K562 (cell line): ENCODE measurements at regions not wholly inside any gene's neighbourhood (a gene's known extent, or its start where the extent isn't known, plus 50 kb on each side); places are given as distances from the start of the nearest gene placed in this dataset.

Experiments
- EP300 ChIP-seq: IDR thresholded peaks from 2 replicates; pipeline ENCODE4 v1.6.1; 2012; ENCODE audit warnings: low read length, improper control_type of control experiment
- HDAC2 ChIP-seq: fragments of 450-650 bp; IDR thresholded peaks from 2 replicates; pipeline ENCODE4 v1.6.1; 2016; ENCODE audit warnings: mild to moderate bottlenecking
- NRF1 ChIP-seq, 2 experiments: fragments of 450-650 bp; IDR thresholded peaks in 1 of 2; conservative IDR thresholded peaks in 1 of 2; 2 replicates each; pipeline ENCODE4 v1.6.1; 2014; ENCODE audit warnings: mild to moderate bottlenecking in 2 of 2
- SIN3B ChIP-seq: fragments of 450-650 bp; IDR thresholded peaks from 2 replicates; pipeline ENCODE4 v1.6.1; 2017; ENCODE audit warnings: low read depth, mild to moderate bottlenecking, moderate library complexity
- ZNF124 ChIP-seq: sonication (generic); formaldehyde crosslinking; IDR thresholded peaks from 2 replicates; pipeline ENCODE4 v1.8.1; 2022; ENCODE audit warnings: missing genetic modification reagents
- TF ChIP-seq, protein P1 (sequence below): IDR thresholded peaks from 2 replicates; pipeline ENCODE4 v1.6.1; 2014; ENCODE audit warnings: antibody characterized with exemption

DNA sequence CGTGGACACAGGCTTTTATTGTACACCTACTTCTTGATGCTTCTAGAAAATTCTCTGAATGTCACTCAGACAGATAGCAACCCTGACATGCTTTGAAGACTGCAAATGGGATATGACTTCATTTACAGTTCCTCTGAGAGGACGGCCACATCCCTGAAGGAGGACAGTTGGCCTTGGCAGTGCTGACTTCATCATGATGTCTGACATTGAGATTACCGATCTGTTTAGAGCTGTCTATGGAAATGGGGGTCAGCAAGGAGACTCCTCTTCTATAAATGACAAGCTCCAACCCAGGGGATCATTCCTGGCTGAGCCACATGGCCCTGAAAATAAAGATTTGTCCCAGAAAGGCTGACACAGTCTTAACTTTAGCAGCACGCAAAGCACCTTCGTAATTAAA, 75.8 kb downstream of the NUDT12 start:
- TF ChIP-seq ZNF124 (no peak), HDAC2 (no peak), SIN3B (no peak), NRF1 (conservative IDR thresholded peaks at IDR 0.05 in 1 of 2, IDR thresholded peaks at IDR 0.05 in 1 of 2) (no peak), EP300 (no peak)
- TF ChIP-seq, protein P1, sequence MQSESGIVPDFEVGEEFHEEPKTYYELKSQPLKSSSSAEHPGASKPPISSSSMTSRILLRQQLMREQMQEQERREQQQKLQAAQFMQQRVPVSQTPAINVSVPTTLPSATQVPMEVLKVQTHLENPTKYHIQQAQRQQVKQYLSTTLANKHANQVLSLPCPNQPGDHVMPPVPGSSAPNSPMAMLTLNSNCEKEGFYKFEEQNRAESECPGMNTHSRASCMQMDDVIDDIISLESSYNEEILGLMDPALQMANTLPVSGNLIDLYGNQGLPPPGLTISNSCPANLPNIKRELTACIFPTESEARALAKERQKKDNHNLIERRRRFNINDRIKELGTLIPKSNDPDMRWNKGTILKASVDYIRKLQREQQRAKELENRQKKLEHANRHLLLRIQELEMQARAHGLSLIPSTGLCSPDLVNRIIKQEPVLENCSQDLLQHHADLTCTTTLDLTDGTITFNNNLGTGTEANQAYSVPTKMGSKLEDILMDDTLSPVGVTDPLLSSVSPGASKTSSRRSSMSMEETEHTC: no peak
